Amniotic stem cell (primary cell): ENCODE measurements at regions not wholly inside any gene's neighbourhood (a gene's known extent, or its start where the extent isn't known, plus 50 kb on each side); places are given as distances from the start of the nearest gene placed in this dataset.

Source experiments
- DNase-seq: peaks from one replicate; lab custom pipeline; 2025; lab: John Stamatoyannopoulos, UW

- no peak for DNase-seq
Measured at GRCh38 chr11:113553915-113554314, 78.7 kb upstream of the DRD2 start.

GRCh38 chr11:113553235-113553634 lies 78.0 kb upstream of the DRD2 start:
- peak; percentile 16 for DNase-seq

GRCh38 chr11:113552271-113552670 lies 77.1 kb upstream of the DRD2 start:
- no peak for DNase-seq

- no peak for DNase-seq
Measured at GRCh38 chr11:113551645-113552044, 76.4 kb upstream of the DRD2 start.

- DNase-seq, result no peak
Measured at GRCh38 chr11:113549611-113550578, 74.7 kb upstream of the DRD2 start.

- DNase-seq, result no peak
Measured at GRCh38 chr11:113549061-113549460, 73.9 kb upstream of the DRD2 start.

- DNase-seq, result no peak
Measured at GRCh38 chr11:113547739-113548138, 72.5 kb upstream of the DRD2 start.

- no peak for DNase-seq
Measured at GRCh38 chr11:113546757-113547507, 71.7 kb upstream of the DRD2 start.

GRCh38 chr11:113542420-113542819 lies 67.2 kb upstream of the DRD2 start:
- DNase-seq, result no peak

GRCh38 chr11:113540416-113541330 lies 65.5 kb upstream of the DRD2 start:
- DNase-seq, result no peak

GRCh38 chr11:113538451-113539412 lies 63.5 kb upstream of the DRD2 start:
- no peak for DNase-seq

- DNase-seq, result no peak
Measured at GRCh38 chr11:113534625-113535024, 59.4 kb upstream of the DRD2 start.

- DNase-seq, result no peak
Measured at GRCh38 chr11:113533425-113533698, 58.2 kb upstream of the DRD2 start.

- peak; percentile 29 for DNase-seq
Measured at GRCh38 chr11:113532697-113533424, 57.7 kb upstream of the DRD2 start.

GRCh38 chr11:113531575-113532451 lies 56.6 kb upstream of the DRD2 start:
- no peak for DNase-seq

GRCh38 chr11:113531083-113531482 lies 55.9 kb upstream of the DRD2 start:
- no peak for DNase-seq

GRCh38 chr11:113529606-113530005 lies 54.4 kb upstream of the DRD2 start:
- no peak for DNase-seq

GRCh38 chr11:113528982-113529381 lies 53.8 kb upstream of the DRD2 start:
- DNase-seq, result no peak

- no peak for DNase-seq
Measured at GRCh38 chr11:113526521-113526920, 51.3 kb upstream of the DRD2 start.
